ENCODE measurements at regions not wholly inside any gene's neighbourhood (a gene's known extent, or its start where the extent isn't known, plus 50 kb on each side); places are given as distances from the start of the nearest gene placed in this dataset.

- no peak for TF ChIP-seq MAX (IDR thresholded peaks at IDR 0.05; ENCODE audit: low read depth, low read length)
- TF ChIP-seq POLR2A (IDR thresholded peaks at IDR 0.05; ENCODE audit: extremely low read depth, insufficient read length) = no peak
- TF ChIP-seq MYC (IDR thresholded peaks at IDR 0.05; ENCODE audit: low read depth, low read length) = no peak
- no peak for TF ChIP-seq CTCF (IDR thresholded peaks at IDR 0.05; ENCODE audit: low read depth, low read length)
- no peak overlapping the region for H3K4me3 ChIP-seq (ENCODE audit: low read depth, low read length)
- DNase-seq (ENCODE audit: low read depth) = no peak
These were observed 399.3 kb downstream of the ZSWIM6 start for GRCh38 chr5:61731267-61731945.

- H3K4me3 ChIP-seq (ENCODE audit: low read depth, low read length) = no peak overlapping the region
- TF ChIP-seq CTCF (IDR thresholded peaks at IDR 0.05; ENCODE audit: low read depth, low read length) = no peak
- no peak for TF ChIP-seq POLR2A (IDR thresholded peaks at IDR 0.05; ENCODE audit: extremely low read depth, insufficient read length)
- no peak for TF ChIP-seq MYC (IDR thresholded peaks at IDR 0.05; ENCODE audit: low read depth, low read length)
- no peak for TF ChIP-seq MAX (IDR thresholded peaks at IDR 0.05; ENCODE audit: low read depth, low read length)
- no peak for DNase-seq (ENCODE audit: low read depth)
These were observed 399.9 kb downstream of the ZSWIM6 start for GRCh38 chr5:61731946-61732314.

GRCh38 chr5:61732369-61732768 is 400.3 kb downstream of the ZSWIM6 start:
- DNase-seq (ENCODE audit: low read depth) = no peak
- no peak for TF ChIP-seq CTCF (IDR thresholded peaks at IDR 0.05; ENCODE audit: low read depth, low read length)
- no peak for TF ChIP-seq MYC (IDR thresholded peaks at IDR 0.05; ENCODE audit: low read depth, low read length)
- no peak for TF ChIP-seq POLR2A (IDR thresholded peaks at IDR 0.05; ENCODE audit: extremely low read depth, insufficient read length)
- no peak for TF ChIP-seq MAX (IDR thresholded peaks at IDR 0.05; ENCODE audit: low read depth, low read length)
- H3K4me3 ChIP-seq (ENCODE audit: low read depth, low read length) = no peak overlapping the region

- TF ChIP-seq CTCF (IDR thresholded peaks at IDR 0.05; ENCODE audit: low read depth, low read length) (no peak), MYC (IDR thresholded peaks at IDR 0.05; ENCODE audit: low read depth, low read length) (no peak), MAX (IDR thresholded peaks at IDR 0.05; ENCODE audit: low read depth, low read length) (no peak), POLR2A (IDR thresholded peaks at IDR 0.05; ENCODE audit: extremely low read depth, insufficient read length) (no peak)
- no peak for DNase-seq (ENCODE audit: low read depth)
- H3K4me3 ChIP-seq (ENCODE audit: low read depth, low read length) = no peak overlapping the region
These were observed 400.7 kb downstream of the ZSWIM6 start for GRCh38 chr5:61732796-61733195.

GRCh38 chr5:61734001-61734400 is 401.9 kb downstream of the ZSWIM6 start:
- no peak for TF ChIP-seq MAX (IDR thresholded peaks at IDR 0.05; ENCODE audit: low read depth, low read length)
- no peak overlapping the region for H3K4me3 ChIP-seq (ENCODE audit: low read depth, low read length)
- no peak for DNase-seq (ENCODE audit: low read depth)

- TF ChIP-seq POLR2A (IDR thresholded peaks at IDR 0.05; ENCODE audit: extremely low read depth, insufficient read length) (no peak), CTCF (IDR thresholded peaks at IDR 0.05; ENCODE audit: low read depth, low read length) (no peak), MYC (IDR thresholded peaks at IDR 0.05; ENCODE audit: low read depth, low read length) (no peak), MAX (IDR thresholded peaks at IDR 0.05; ENCODE audit: low read depth, low read length) (no peak)
- DNase-seq (ENCODE audit: low read depth) = no peak
- H3K4me3 ChIP-seq (ENCODE audit: low read depth, low read length) = no peak overlapping the region
These were observed 402.9 kb downstream of the ZSWIM6 start for GRCh38 chr5:61734966-61735365.

All from NB4 (cell line).